K562 (cell line): ENCODE measurements at regions not wholly inside any gene's neighbourhood (a gene's known extent, or its start where the extent isn't known, plus 50 kb on each side); places are given as distances from the start of the nearest gene placed in this dataset.

ENCODE experiments used
- ATAC-seq: fragments of 200-7000 bp; cut with Tn5 transposase; 3 replicates; pipeline ENCODE4 v1.9.1; 2020; ENCODE audit warnings: moderate library complexity
- BruUV-seq: library from RNA; stranded (reverse); fragments of 400-500 nt; replicated peaks from 2 replicates; lab custom pipeline; 2021; lab: Mats Ljungman, UMichigan
- CTCF ChIA-PET: fragments of 300-600 bp; formaldehyde crosslinking; extraction: SDS; loops from one replicate; lab custom pipeline; 2021; ENCODE audit warnings: low intra/inter-chr PET ratio; lab: Yijun Ruan, JAX
- POLR2A ChIA-PET: fragments of 300-600, 350-650 bp; sonication (Branson Sonifier 250); formaldehyde crosslinking; extraction: SDS; loops from one replicate; lab custom pipeline; 2021; ENCODE audit warnings: antibody characterized with exemption, inconsistent platforms; lab: Yijun Ruan, JAX
- DNase-seq, 4 experiments: peaks; one replicate each; pipeline versions ENCODE4 v3.0.0 to v3.0.0-alpha.2; 2011 to 2018; ENCODE audit warnings: low spot score in 3 of 4, mixed read lengths in 3 of 4; ENCODE audit errors: extremely low read depth in 1 of 4
- FAIRE-seq: peaks from 2 replicates; lab custom pipeline; 2011; peaks lifted over from hg19 to GRCh38; lab: Jason Lieb, UNC
- H2AFZ ChIP-seq: 2 replicates; pipeline ENCODE4 v1.6.0; 2011; ENCODE audit warnings: low read depth, low read length, control low read depth, inconsistent platforms
- H3K27ac ChIP-seq: fragments of 200-600 bp; 3 replicates; pipeline ENCODE4 v1.8.0; 2011; ENCODE audit warnings: low read depth, mild to moderate bottlenecking, control low read depth, inconsistent platforms, low read length, moderate library complexity, mixed read lengths; ENCODE audit errors: extremely low read depth
- H3K27me3 ChIP-seq, 2 experiments: fragments of 300-600 bp in 1 of 2; 2 replicates in 1 of 2; 3 replicates in 1 of 2; pipeline versions ENCODE4 v1.6.0 to v1.8.0; 2011; ENCODE audit warnings: inconsistent platforms in 2 of 2, low read length in 2 of 2, mild to moderate bottlenecking in 1 of 2, mixed read lengths in 1 of 2, moderate library complexity in 1 of 2; ENCODE audit not compliant: control insufficient read depth in 2 of 2, insufficient read depth in 2 of 2
- H3K36me3 ChIP-seq: fragments of 300-600 bp; 3 replicates; pipeline ENCODE4 v1.8.0; 2011; ENCODE audit warnings: mild to moderate bottlenecking, low read length, inconsistent platforms; ENCODE audit not compliant: control insufficient read depth, insufficient read depth
- H3K4me1 ChIP-seq, 2 experiments: fragments of 200-600 bp in 1 of 2; replicated peaks in 1 of 2; 2 replicates in 1 of 2; 3 replicates in 1 of 2; pipeline versions ENCODE4 v1.5.1 to v1.8.0; 2011; ENCODE audit warnings: inconsistent platforms in 2 of 2, low read length in 2 of 2, mild to moderate bottlenecking in 1 of 2, mixed read lengths in 1 of 2, moderate library complexity in 1 of 2; ENCODE audit not compliant: control insufficient read depth in 2 of 2, insufficient read depth in 2 of 2
- H3K4me2 ChIP-seq: 2 replicates; pipeline ENCODE4 v1.6.1; 2011; ENCODE audit warnings: low read length, control low read depth, inconsistent platforms, mixed read lengths; ENCODE audit not compliant: insufficient read depth
- H3K4me3 ChIP-seq: fragments of 200-600 bp; sonication (generic), shearing (Covaris generic); 2 replicates; pipeline ENCODE4 v1.5.1; 2016; ENCODE audit warnings: control low read depth, inconsistent platforms
- H3K79me2 ChIP-seq: fragments of 200-600 bp; 3 replicates; pipeline ENCODE4 v1.8.0; 2011; ENCODE audit warnings: low read length, inconsistent platforms; ENCODE audit not compliant: control insufficient read depth, insufficient read depth
- H3K9ac ChIP-seq, 2 experiments: 2 replicates each; pipeline versions ENCODE4 v1.6.0 to v1.6.1; 2011; ENCODE audit warnings: low read depth in 2 of 2, low read length in 2 of 2, control low read depth in 1 of 2, inconsistent platforms in 1 of 2, mild to moderate bottlenecking in 1 of 2, mixed read lengths in 1 of 2; ENCODE audit not compliant: insufficient read depth in 1 of 2
- H3K9me1 ChIP-seq: one replicate; pipeline ENCODE4 v1.6.0; 2011; ENCODE audit warnings: inconsistent platforms, mild to moderate bottlenecking, low read length, moderate library complexity; ENCODE audit not compliant: control insufficient read depth, insufficient read depth
- H3K9me3 ChIP-seq: replicated peaks from 2 replicates; pipeline ENCODE4 v1.5.1; 2011; ENCODE audit warnings: low read depth, low read length, inconsistent platforms; ENCODE audit not compliant: control insufficient read depth, insufficient read depth
- H4K20me1 ChIP-seq: replicated peaks from 2 replicates; pipeline ENCODE4 v1.6.1; 2011; ENCODE audit warnings: low read length, inconsistent platforms, mixed read lengths; ENCODE audit not compliant: control insufficient read depth, insufficient read depth
- ETS2 ChIP-seq: IDR thresholded peaks from 2 replicates; pipeline ENCODE4 v1.6.1; 2016; ENCODE audit warnings: borderline replicate concordance, missing genetic modification characterization, mild to moderate bottlenecking, moderate library complexity, missing compliant biosample characterization; ENCODE audit not compliant: poor library complexity, severe bottlenecking
- POLR2AphosphoS5 ChIP-seq: IDR thresholded peaks from 2 replicates; pipeline ENCODE4 v1.6.1; 2011; ENCODE audit warnings: mild to moderate bottlenecking, low read depth, low read length, moderate library complexity; ENCODE audit not compliant: control insufficient read depth, insufficient read depth
- RFX7 ChIP-seq: fragments of 250-450 bp; sonication (Bioruptor Pico); IDR thresholded peaks from 2 replicates; pipeline ENCODE4 v1.5.1; 2021; ENCODE audit warnings: mild to moderate bottlenecking
- SMARCB1 ChIP-seq: IDR thresholded peaks from 2 replicates; pipeline ENCODE4 v1.6.1; 2011; ENCODE audit warnings: improper control_type of control experiment, low read depth; ENCODE audit not compliant: insufficient read length
- SREBF2 ChIP-seq: sonication (generic); formaldehyde crosslinking; IDR thresholded peaks from 2 replicates; pipeline ENCODE4 v1.4.0; 2020; ENCODE audit warnings: mild to moderate bottlenecking, missing genetic modification reagents
- ZNF586 ChIP-seq: fragments of 450-650 bp; formaldehyde crosslinking; conservative IDR thresholded peaks from 2 replicates; pipeline ENCODE4 v1.4.0; 2020; ENCODE audit warnings: mild to moderate bottlenecking, moderate library complexity
- WGBS: fragments of 100-300 bp; shearing (Covaris generic); methylation state at CpG from one replicate; pipeline ENCODE4 v1.1.6; 2016; ENCODE audit warnings: low coverage, mixed read lengths; ENCODE audit not compliant: insufficient coverage; ENCODE audit errors: missing lambda C conversion rate; 5-methylcytosine and 5-hydroxymethylcytosine counted together
- in situ Hi-C: fragments of 300-500 bp; cut with MboI; formaldehyde crosslinking; loops from 4 replicates; pipeline ENCODE4 v1.15.0; 2018; ENCODE audit warnings: inconsistent platforms, mixed read lengths
- intact Hi-C: fragments of 100-400 bp; cut with micrococcal nuclease; formaldehyde crosslinking; loops from 2 replicates; pipeline ENCODE4 v1.14.2; 2022
- TF ChIP-seq, protein P1 (sequence below): conservative IDR thresholded peaks from 2 replicates; pipeline ENCODE4 v1.6.1; 2011; ENCODE audit warnings: low read depth, mild to moderate bottlenecking, low read length; ENCODE audit not compliant: control insufficient read depth
- TF ChIP-seq, protein P2 (sequence below): fragments of 250-450 bp; sonication (Bioruptor Pico); IDR thresholded peaks from 2 replicates; pipeline ENCODE4 v1.8.0; 2022; ENCODE audit warnings: moderate library complexity, mild to moderate bottlenecking, inconsistent platforms
- TF ChIP-seq, protein P3 (sequence below), 3 experiments: IDR thresholded peaks in 2 of 3; conservative IDR thresholded peaks in 1 of 3; 2 replicates each; pipeline ENCODE4 v1.5.1; 2011 to 2012; ENCODE audit warnings: low read length in 3 of 3, mild to moderate bottlenecking in 3 of 3, control low read depth in 2 of 3, improper control_type of control experiment in 1 of 3, inconsistent platforms in 1 of 3, low read depth in 1 of 3, mixed read lengths in 1 of 3, moderate library complexity in 1 of 3; ENCODE audit not compliant: insufficient read depth in 2 of 3
- TF ChIP-seq, protein P4 (sequence below): fragments of 150-350 bp; IDR thresholded peaks from 2 replicates; pipeline ENCODE4 v1.6.1; 2014; ENCODE audit warnings: low read depth, mild to moderate bottlenecking, low read length, borderline replicate concordance

DNA sequence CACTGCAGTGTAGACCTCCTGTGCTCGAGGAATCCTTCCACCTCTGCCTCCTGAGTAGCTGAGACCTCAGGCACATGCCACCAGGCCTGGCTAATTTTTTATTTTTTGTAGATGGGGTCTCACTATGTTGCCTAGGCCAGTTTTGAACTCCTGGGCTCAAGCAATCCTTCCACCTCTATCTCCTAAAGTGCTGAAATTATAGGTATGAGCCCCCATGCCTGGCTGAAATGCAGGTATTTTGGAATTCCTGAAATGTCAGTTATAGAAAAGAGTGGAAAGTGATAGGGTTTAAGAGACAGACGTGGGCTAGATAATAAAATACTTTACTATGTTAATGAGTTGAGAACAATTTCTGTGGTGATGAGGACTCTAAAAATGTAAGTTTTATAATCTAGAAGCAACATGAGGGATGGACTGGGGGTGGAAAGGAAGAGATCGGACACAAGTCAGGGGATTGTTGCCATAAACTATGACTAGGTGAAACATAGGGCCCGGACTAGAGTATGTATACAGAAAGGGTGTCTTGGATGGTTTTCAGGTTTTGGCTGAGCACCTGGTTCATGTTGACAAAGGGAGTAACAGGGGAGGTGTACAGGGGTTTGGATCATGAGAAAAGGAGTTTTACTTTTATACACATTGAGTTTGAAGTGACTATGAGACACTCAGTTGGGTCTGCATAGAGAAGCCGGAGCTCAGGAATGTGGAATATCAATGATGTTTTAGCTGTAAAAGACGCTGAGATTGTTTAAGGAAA lies 165.6 kb upstream of the STARD13 start (continued):
- TF ChIP-seq, protein P1, sequence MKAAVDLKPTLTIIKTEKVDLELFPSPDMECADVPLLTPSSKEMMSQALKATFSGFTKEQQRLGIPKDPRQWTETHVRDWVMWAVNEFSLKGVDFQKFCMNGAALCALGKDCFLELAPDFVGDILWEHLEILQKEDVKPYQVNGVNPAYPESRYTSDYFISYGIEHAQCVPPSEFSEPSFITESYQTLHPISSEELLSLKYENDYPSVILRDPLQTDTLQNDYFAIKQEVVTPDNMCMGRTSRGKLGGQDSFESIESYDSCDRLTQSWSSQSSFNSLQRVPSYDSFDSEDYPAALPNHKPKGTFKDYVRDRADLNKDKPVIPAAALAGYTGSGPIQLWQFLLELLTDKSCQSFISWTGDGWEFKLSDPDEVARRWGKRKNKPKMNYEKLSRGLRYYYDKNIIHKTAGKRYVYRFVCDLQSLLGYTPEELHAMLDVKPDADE = no peak
- TF ChIP-seq RFX7 (no peak), ETS2 (tag) (no peak), POLR2AphosphoS5 (no peak), ZNF586 (CRISPR knock-in tag) (no peak)

DNA sequence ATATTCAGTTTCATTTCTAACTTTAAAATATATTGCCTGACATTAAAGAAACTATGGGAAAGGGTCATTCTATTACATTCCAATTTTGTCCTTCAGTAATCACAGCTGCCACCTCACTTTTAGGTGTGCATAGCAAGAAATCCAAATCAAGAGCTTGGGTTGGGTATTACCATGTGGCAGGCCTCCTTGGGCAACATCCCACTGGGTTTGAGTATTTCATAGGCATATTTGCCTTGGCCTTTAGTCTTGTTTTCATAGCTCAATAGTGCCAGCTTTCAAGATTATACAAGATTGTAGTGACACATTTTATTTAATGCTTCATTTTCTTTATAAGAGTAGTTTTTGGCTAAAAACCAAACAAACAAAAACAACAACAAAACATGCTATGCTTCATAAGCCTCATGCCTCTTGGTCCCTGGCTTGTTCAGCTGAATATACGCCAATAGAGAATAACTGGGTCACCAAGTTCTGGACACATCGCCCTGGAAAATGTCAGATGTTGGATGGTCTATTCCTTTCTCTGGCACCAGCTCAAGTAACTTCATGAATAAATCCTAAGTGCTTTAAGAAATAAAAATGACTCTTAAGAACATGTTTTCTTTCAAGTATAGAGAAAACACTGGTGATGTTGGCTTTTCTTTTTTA lies 167.4 kb upstream of the STARD13 start:
- POLR2A ChIA-PET = no interaction called here
- TF ChIP-seq, protein P2, sequence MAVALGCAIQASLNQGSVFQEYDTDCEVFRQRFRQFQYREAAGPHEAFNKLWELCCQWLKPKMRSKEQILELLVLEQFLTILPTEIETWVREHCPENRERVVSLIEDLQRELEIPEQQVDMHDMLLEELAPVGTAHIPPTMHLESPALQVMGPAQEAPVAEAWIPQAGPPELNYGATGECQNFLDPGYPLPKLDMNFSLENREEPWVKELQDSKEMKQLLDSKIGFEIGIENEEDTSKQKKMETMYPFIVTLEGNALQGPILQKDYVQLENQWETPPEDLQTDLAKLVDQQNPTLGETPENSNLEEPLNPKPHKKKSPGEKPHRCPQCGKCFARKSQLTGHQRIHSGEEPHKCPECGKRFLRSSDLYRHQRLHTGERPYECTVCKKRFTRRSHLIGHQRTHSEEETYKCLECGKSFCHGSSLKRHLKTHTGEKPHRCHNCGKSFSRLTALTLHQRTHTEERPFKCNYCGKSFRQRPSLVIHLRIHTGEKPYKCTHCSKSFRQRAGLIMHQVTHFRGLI = no peak
- TF ChIP-seq SMARCB1 (no peak), POLR2AphosphoS5 (no peak), SREBF2 (CRISPR knock-in tag) (no peak)
- TF ChIP-seq, protein P3, sequence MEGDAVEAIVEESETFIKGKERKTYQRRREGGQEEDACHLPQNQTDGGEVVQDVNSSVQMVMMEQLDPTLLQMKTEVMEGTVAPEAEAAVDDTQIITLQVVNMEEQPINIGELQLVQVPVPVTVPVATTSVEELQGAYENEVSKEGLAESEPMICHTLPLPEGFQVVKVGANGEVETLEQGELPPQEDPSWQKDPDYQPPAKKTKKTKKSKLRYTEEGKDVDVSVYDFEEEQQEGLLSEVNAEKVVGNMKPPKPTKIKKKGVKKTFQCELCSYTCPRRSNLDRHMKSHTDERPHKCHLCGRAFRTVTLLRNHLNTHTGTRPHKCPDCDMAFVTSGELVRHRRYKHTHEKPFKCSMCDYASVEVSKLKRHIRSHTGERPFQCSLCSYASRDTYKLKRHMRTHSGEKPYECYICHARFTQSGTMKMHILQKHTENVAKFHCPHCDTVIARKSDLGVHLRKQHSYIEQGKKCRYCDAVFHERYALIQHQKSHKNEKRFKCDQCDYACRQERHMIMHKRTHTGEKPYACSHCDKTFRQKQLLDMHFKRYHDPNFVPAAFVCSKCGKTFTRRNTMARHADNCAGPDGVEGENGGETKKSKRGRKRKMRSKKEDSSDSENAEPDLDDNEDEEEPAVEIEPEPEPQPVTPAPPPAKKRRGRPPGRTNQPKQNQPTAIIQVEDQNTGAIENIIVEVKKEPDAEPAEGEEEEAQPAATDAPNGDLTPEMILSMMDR (IDR thresholded peaks at IDR 0.05 in 2 of 3, conservative IDR thresholded peaks at IDR 0.05 in 1 of 3; ENCODE audit: insufficient read depth in 2 of 3, low read depth in 1 of 3, low read length in 3 of 3) = no peak
- TF ChIP-seq, protein P4, sequence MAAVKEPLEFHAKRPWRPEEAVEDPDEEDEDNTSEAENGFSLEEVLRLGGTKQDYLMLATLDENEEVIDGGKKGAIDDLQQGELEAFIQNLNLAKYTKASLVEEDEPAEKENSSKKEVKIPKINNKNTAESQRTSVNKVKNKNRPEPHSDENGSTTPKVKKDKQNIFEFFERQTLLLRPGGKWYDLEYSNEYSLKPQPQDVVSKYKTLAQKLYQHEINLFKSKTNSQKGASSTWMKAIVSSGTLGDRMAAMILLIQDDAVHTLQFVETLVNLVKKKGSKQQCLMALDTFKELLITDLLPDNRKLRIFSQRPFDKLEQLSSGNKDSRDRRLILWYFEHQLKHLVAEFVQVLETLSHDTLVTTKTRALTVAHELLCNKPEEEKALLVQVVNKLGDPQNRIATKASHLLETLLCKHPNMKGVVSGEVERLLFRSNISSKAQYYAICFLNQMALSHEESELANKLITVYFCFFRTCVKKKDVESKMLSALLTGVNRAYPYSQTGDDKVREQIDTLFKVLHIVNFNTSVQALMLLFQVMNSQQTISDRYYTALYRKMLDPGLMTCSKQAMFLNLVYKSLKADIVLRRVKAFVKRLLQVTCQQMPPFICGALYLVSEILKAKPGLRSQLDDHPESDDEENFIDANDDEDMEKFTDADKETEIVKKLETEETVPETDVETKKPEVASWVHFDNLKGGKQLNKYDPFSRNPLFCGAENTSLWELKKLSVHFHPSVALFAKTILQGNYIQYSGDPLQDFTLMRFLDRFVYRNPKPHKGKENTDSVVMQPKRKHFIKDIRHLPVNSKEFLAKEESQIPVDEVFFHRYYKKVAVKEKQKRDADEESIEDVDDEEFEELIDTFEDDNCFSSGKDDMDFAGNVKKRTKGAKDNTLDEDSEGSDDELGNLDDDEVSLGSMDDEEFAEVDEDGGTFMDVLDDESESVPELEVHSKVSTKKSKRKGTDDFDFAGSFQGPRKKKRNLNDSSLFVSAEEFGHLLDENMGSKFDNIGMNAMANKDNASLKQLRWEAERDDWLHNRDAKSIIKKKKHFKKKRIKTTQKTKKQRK = no peak

More for the DNA sequence above, 167.4 kb upstream of the STARD13 start:
- no peak overlapping the region for H3K4me2 ChIP-seq
- intact Hi-C loops = no loop called here
- H3K36me3 ChIP-seq = no peaks in the 10 kb centered on the region
- H3K9me3 ChIP-seq = no peaks in the 10 kb centered on the region
- ATAC-seq (no peak), DNase-seq (no peak), FAIRE-seq (no peak)
- no peak overlapping the region for H3K9ac ChIP-seq
- in situ Hi-C loops = no loop called here
- no peaks in the 10 kb centered on the region for H3K79me2 ChIP-seq
- CTCF ChIA-PET = no interaction called here
- H3K27me3 ChIP-seq = no peaks in the 10 kb centered on the region
- no peaks in the 10 kb centered on the region for H3K9me1 ChIP-seq
- BruUV-seq = no TSS peak
- no peak overlapping the region for H3K27ac ChIP-seq
- H3K4me3 ChIP-seq = no peak overlapping the region
- H2AFZ ChIP-seq = no peak overlapping the region
- 0% methylated on average over 2 of the region's 2 CpGs for WGBS
- no peaks in the 10 kb centered on the region; a peak in 1 of 5 replicates for H3K4me1 ChIP-seq
- H4K20me1 ChIP-seq = no peaks in the 10 kb centered on the region
